ENCODE measurements at regions not wholly inside any gene's neighbourhood (a gene's known extent, or its start where the extent isn't known, plus 50 kb on each side); places are given as distances from the start of the nearest gene placed in this dataset.
"Not testable (repeated sequence)": the region's sequence is repeated elsewhere in the genome, so short reads cannot be mapped to it uniquely, and the experiment has no call there.

GRCh38 chr18:14627336-14627735 is 83.9 kb upstream of the POTEC start:
- not testable (repeated sequence) for H3K4me3 ChIP-seq (ENCODE audit: low read length in 2 of 2); H2BK12ac ChIP-seq (ENCODE audit: low read length); H2BK15ac ChIP-seq (ENCODE audit: low read length); H4K8ac ChIP-seq (ENCODE audit: low read depth, low read length); H3K23ac ChIP-seq (ENCODE audit: low read depth, low read length, poor library complexity); H3K36me3 ChIP-seq (replicated peaks in 1 of 2; ENCODE audit: control insufficient read depth in 2 of 2, insufficient read depth in 2 of 2, low read length in 2 of 2); H3K27me3 ChIP-seq (ENCODE audit: control insufficient read depth in 3 of 3, insufficient read depth in 3 of 3, low read depth in 1 of 3, low read length in 3 of 3); H3K9me3 ChIP-seq (replicated peaks in 1 of 2; ENCODE audit: control insufficient read depth in 2 of 2, insufficient read depth in 1 of 2, low read depth in 1 of 2, low read length in 2 of 2); H3K18ac ChIP-seq (ENCODE audit: low read length); H4K91ac ChIP-seq (ENCODE audit: low read depth, low read length, poor library complexity); H3K79me1 ChIP-seq (ENCODE audit: low read depth, low read length); H2AK5ac ChIP-seq (ENCODE audit: low read depth, low read length); H2BK5ac ChIP-seq (ENCODE audit: low read length); H3K4me2 ChIP-seq (ENCODE audit: insufficient read depth, low read length, poor library complexity, severe bottlenecking); H3K27ac ChIP-seq (replicated peaks; ENCODE audit: low read length); H3K4ac ChIP-seq (ENCODE audit: low read length); H2AFZ ChIP-seq (ENCODE audit: low read length); H3K14ac ChIP-seq (ENCODE audit: low read length); H3K9ac ChIP-seq (ENCODE audit: low read depth, low read length, poor library complexity); DNase-seq (ENCODE audit: low spot score); H2BK120ac ChIP-seq (ENCODE audit: low read depth, low read length); H3K4me1 ChIP-seq (ENCODE audit: control insufficient read depth in 2 of 2, insufficient read depth in 1 of 2, low read depth in 1 of 2, low read length in 2 of 2)
- no CpG with 5 or more reads among the region's 5 CpGs for WGBS, 2 donors (ENCODE audit: extremely low coverage in 2 of 2, insufficient read length in 2 of 2, insufficient replicate concordance in 1 of 2)

GRCh38 chr18:14628323-14628978 is 85.1 kb upstream of the POTEC start:
- H3K14ac ChIP-seq (ENCODE audit: low read length); H3K27ac ChIP-seq (replicated peaks; ENCODE audit: low read length); DNase-seq (ENCODE audit: low spot score); H2BK15ac ChIP-seq (ENCODE audit: low read length); H4K8ac ChIP-seq (ENCODE audit: low read depth, low read length); H3K4me2 ChIP-seq (ENCODE audit: insufficient read depth, low read length, poor library complexity, severe bottlenecking); H2BK5ac ChIP-seq (ENCODE audit: low read length); H3K36me3 ChIP-seq (replicated peaks in 1 of 2; ENCODE audit: control insufficient read depth in 2 of 2, insufficient read depth in 2 of 2, low read length in 2 of 2); H2BK120ac ChIP-seq (ENCODE audit: low read depth, low read length); H2AFZ ChIP-seq (ENCODE audit: low read length); H3K9me3 ChIP-seq (replicated peaks in 1 of 2; ENCODE audit: control insufficient read depth in 2 of 2, insufficient read depth in 1 of 2, low read depth in 1 of 2, low read length in 2 of 2); H2AK5ac ChIP-seq (ENCODE audit: low read depth, low read length); H3K4ac ChIP-seq (ENCODE audit: low read length); H3K18ac ChIP-seq (ENCODE audit: low read length); H2BK12ac ChIP-seq (ENCODE audit: low read length); H3K4me3 ChIP-seq (ENCODE audit: low read length in 2 of 2); H3K23ac ChIP-seq (ENCODE audit: low read depth, low read length, poor library complexity); H3K27me3 ChIP-seq (ENCODE audit: control insufficient read depth in 3 of 3, insufficient read depth in 3 of 3, low read depth in 1 of 3, low read length in 3 of 3); H3K9ac ChIP-seq (ENCODE audit: low read depth, low read length, poor library complexity); H3K79me1 ChIP-seq (ENCODE audit: low read depth, low read length); H4K91ac ChIP-seq (ENCODE audit: low read depth, low read length, poor library complexity); H3K4me1 ChIP-seq (ENCODE audit: control insufficient read depth in 2 of 2, insufficient read depth in 1 of 2, low read depth in 1 of 2, low read length in 2 of 2): not testable (repeated sequence)
- no CpG with 5 or more reads among the region's 3 CpGs for WGBS, 2 donors (ENCODE audit: extremely low coverage in 2 of 2, insufficient read length in 2 of 2, insufficient replicate concordance in 1 of 2)

- not testable (repeated sequence) for H3K23ac ChIP-seq (ENCODE audit: low read depth, low read length, poor library complexity); H3K27me3 ChIP-seq (ENCODE audit: control insufficient read depth in 3 of 3, insufficient read depth in 3 of 3, low read depth in 1 of 3, low read length in 3 of 3); H3K4me1 ChIP-seq (ENCODE audit: control insufficient read depth in 2 of 2, insufficient read depth in 1 of 2, low read depth in 1 of 2, low read length in 2 of 2); H3K79me1 ChIP-seq (ENCODE audit: low read depth, low read length); H3K4me3 ChIP-seq (ENCODE audit: low read length in 2 of 2); H3K9ac ChIP-seq (ENCODE audit: low read depth, low read length, poor library complexity); H3K4me2 ChIP-seq (ENCODE audit: insufficient read depth, low read length, poor library complexity, severe bottlenecking); H4K91ac ChIP-seq (ENCODE audit: low read depth, low read length, poor library complexity); H2BK120ac ChIP-seq (ENCODE audit: low read depth, low read length); H3K27ac ChIP-seq (replicated peaks; ENCODE audit: low read length); H2AK5ac ChIP-seq (ENCODE audit: low read depth, low read length); H3K4ac ChIP-seq (ENCODE audit: low read length); H2BK15ac ChIP-seq (ENCODE audit: low read length); H2AFZ ChIP-seq (ENCODE audit: low read length); H2BK5ac ChIP-seq (ENCODE audit: low read length); H2BK12ac ChIP-seq (ENCODE audit: low read length); H4K8ac ChIP-seq (ENCODE audit: low read depth, low read length); DNase-seq (ENCODE audit: low spot score); H3K18ac ChIP-seq (ENCODE audit: low read length); H3K9me3 ChIP-seq (replicated peaks in 1 of 2; ENCODE audit: control insufficient read depth in 2 of 2, insufficient read depth in 1 of 2, low read depth in 1 of 2, low read length in 2 of 2); H3K36me3 ChIP-seq (replicated peaks in 1 of 2; ENCODE audit: control insufficient read depth in 2 of 2, insufficient read depth in 2 of 2, low read length in 2 of 2); H3K14ac ChIP-seq (ENCODE audit: low read length)
- WGBS, 2 donors (ENCODE audit: extremely low coverage in 2 of 2, insufficient read length in 2 of 2, insufficient replicate concordance in 1 of 2) = no CpG with 5 or more reads among the region's 1 CpG
Observed at GRCh38 chr18:14628979-14629325, 85.6 kb upstream of the POTEC start.

GRCh38 chr18:14632976-14633375 is 89.6 kb upstream of the POTEC start:
- not testable (repeated sequence) for H3K4me2 ChIP-seq (ENCODE audit: insufficient read depth, low read length, poor library complexity, severe bottlenecking); H2AFZ ChIP-seq (ENCODE audit: low read length); H3K36me3 ChIP-seq (replicated peaks in 1 of 2; ENCODE audit: control insufficient read depth in 2 of 2, insufficient read depth in 2 of 2, low read length in 2 of 2); H3K4me3 ChIP-seq (ENCODE audit: low read length in 2 of 2); H3K27me3 ChIP-seq (ENCODE audit: control insufficient read depth in 3 of 3, insufficient read depth in 3 of 3, low read depth in 1 of 3, low read length in 3 of 3); H3K79me1 ChIP-seq (ENCODE audit: low read depth, low read length); H2AK5ac ChIP-seq (ENCODE audit: low read depth, low read length); H3K4ac ChIP-seq (ENCODE audit: low read length); H4K8ac ChIP-seq (ENCODE audit: low read depth, low read length); H3K4me1 ChIP-seq (ENCODE audit: control insufficient read depth in 2 of 2, insufficient read depth in 1 of 2, low read depth in 1 of 2, low read length in 2 of 2); H3K9ac ChIP-seq (ENCODE audit: low read depth, low read length, poor library complexity); H2BK120ac ChIP-seq (ENCODE audit: low read depth, low read length); DNase-seq (ENCODE audit: low spot score); H3K9me3 ChIP-seq (replicated peaks in 1 of 2; ENCODE audit: control insufficient read depth in 2 of 2, insufficient read depth in 1 of 2, low read depth in 1 of 2, low read length in 2 of 2); H4K91ac ChIP-seq (ENCODE audit: low read depth, low read length, poor library complexity); H2BK15ac ChIP-seq (ENCODE audit: low read length); H2BK12ac ChIP-seq (ENCODE audit: low read length); H3K27ac ChIP-seq (replicated peaks; ENCODE audit: low read length); H3K14ac ChIP-seq (ENCODE audit: low read length); H3K18ac ChIP-seq (ENCODE audit: low read length); H3K23ac ChIP-seq (ENCODE audit: low read depth, low read length, poor library complexity); H2BK5ac ChIP-seq (ENCODE audit: low read length)
- WGBS, 2 donors (ENCODE audit: extremely low coverage in 2 of 2, insufficient read length in 2 of 2, insufficient replicate concordance in 1 of 2) = no CpG with 5 or more reads among the region's 16 CpGs

Measured in neuronal stem cell (in vitro differentiated cells).